Hematopoietic multipotent progenitor cell treated with erythropoietin and hydrocortisone succinate and interleukin-3 and kit ligand, for 6 days (in vitro differentiated cells): ENCODE measurements at regions not wholly inside any gene's neighbourhood (a gene's known extent, or its start where the extent isn't known, plus 50 kb on each side); places are given as distances from the start of the nearest gene placed in this dataset.

Experiments
- DNase-seq: peaks from one replicate; pipeline ENCODE4 v3.0.0-alpha.2; 2015

- no peak for DNase-seq
Observed at GRCh38 chr6:43948527-43949485, 178.4 kb downstream of the MRPL14 start.

DNA sequence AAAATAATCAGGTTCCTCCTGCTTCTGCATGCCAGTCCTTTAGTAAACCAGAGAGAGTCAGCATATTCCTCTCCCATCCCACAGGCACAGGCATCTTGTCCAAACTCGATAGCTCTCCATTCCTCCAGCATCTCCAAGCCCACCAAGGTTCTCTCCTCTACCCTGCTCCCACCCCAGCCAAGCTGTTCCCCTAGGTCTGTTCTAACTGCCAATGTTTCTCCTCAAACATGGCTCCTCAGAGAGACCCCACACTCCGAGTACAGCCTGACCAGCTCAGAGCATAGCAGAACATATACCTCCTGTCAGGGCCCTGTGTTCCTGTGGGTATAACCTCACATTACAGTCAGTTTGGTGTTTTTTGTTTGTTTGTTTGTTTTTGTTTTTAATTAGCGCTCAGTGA, 177.8 kb downstream of the VEGFA start:
- DNase-seq = no peak

GRCh38 chr6:43946641-43947363, 176.8 kb downstream of the VEGFA start:
- DNase-seq = peak; percentile 96

DNA sequence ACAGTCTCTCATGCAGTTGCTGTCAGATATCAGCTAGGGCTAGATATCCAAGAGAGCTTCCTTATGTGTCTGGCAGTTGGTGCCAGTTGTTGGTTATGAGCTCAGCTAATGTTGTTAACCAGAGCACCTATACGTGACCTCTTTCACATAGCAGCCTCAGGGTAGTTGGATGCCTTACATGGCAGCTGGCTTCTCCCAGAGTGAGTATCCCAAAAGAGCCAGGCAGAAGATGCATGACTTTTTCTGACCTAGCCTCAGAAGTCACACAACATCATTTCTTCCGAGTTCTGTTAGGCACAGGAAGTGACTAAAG, 175.7 kb downstream of the VEGFA start:
- peak; percentile 33 for DNase-seq

GRCh38 chr6:43944908-43945767, 175.1 kb downstream of the VEGFA start:
- DNase-seq = peak; percentile 6

GRCh38 chr6:43943781-43944250, 173.8 kb downstream of the VEGFA start:
- DNase-seq = no peak

GRCh38 chr6:43943099-43943766, 173.2 kb downstream of the VEGFA start:
- DNase-seq = peak; percentile 6

GRCh38 chr6:43942616-43943015, 172.6 kb downstream of the VEGFA start:
- DNase-seq = no peak

- peak; percentile 16 for DNase-seq
Observed at GRCh38 chr6:43942011-43942442, 172.0 kb downstream of the VEGFA start.

DNA sequence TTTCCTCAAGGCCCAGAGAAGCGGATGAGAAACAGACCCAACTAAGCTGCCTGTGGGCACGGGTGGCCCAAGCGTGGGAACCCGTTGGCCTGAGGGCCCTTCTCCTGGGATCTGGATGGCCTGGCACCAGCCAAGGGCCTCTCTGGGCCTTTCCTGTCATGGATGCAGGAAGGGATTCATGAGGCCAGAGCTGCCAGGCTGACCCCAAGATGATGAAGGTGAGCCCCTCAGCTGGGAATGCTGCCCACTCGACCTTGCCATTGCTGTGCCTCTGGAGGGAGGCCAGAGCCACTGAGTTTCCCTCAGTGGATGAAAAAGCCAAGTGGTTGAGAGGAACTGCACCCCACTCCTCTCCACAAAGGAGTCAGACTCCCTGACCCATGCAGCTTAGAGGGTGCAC, 171.2 kb downstream of the VEGFA start:
- no peak for DNase-seq

DNA sequence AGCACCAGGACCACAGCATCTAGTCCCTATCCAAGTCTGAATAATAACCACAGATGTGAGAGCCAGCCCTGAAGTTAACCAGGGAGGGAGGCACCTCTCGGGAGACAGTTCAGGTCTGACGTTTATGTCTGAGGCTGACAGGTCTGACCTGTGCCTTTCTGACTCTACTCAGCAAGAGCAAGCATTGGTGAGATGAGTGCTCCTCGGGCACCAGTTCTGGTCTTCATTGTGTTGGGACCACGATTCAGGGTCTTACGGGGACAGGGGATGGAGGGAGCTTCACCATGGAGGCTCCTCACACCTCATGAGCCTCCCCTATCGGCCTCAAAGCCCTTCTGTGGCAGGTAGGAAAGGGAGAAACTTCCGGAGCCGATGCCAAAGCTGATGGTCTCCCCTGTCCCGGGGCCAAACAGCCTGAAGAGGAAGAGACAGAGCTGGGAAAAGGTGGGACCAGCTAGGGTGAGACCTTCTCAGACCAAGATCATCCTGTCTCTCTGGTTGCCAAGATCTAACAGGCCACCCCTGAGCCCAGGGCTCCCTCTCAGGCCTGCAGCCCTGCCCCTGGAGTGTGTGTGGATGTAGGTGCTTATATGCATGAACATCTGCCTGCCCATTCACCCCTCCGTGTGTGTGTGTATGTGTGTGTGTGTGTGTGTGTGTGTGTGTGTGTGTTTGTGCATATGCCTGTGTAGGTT, 170.5 kb downstream of the VEGFA start:
- DNase-seq = peak; percentile 6

GRCh38 chr6:43940071-43940392, 170.0 kb downstream of the VEGFA start:
- DNase-seq = no peak

DNA sequence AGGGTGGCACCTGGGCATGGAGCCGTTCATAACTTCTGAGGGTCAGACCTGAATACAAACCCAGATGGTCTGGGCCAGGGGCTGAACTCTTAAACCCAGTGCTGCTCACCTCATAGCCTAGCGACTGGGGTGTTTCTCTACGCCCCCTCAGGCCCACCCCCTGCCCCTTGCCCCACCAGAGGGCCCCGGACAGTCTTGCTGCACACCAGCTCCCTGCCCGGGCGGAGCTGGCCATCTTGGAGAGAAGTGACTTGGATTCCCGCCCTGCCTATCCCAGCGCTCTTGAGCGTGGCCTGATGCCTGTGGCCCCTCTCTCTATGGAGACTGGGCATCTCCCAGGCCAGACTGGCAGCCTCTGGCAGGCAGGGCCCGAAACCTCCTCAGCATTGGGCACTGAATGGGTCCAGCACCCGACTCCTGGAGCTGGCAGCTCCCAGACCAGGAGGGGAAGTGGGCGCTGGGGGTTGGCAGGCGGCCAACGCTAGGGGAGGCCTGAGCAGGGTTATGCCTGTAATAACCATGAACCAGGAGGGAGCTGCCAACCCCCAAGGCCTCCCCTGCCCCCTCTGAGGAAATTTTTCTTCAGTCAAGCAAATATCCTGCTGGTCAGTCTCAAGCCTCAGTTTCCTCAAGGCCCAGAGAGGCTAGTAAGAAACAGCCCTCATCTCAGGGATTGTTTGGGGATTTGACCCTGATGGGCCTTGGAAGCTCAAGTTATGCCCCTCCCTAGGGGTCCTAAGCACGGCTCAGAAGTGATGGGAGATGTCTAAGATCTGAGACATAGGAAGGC, 169.5 kb downstream of the VEGFA start:
- peak; percentile 60 for DNase-seq

DNA sequence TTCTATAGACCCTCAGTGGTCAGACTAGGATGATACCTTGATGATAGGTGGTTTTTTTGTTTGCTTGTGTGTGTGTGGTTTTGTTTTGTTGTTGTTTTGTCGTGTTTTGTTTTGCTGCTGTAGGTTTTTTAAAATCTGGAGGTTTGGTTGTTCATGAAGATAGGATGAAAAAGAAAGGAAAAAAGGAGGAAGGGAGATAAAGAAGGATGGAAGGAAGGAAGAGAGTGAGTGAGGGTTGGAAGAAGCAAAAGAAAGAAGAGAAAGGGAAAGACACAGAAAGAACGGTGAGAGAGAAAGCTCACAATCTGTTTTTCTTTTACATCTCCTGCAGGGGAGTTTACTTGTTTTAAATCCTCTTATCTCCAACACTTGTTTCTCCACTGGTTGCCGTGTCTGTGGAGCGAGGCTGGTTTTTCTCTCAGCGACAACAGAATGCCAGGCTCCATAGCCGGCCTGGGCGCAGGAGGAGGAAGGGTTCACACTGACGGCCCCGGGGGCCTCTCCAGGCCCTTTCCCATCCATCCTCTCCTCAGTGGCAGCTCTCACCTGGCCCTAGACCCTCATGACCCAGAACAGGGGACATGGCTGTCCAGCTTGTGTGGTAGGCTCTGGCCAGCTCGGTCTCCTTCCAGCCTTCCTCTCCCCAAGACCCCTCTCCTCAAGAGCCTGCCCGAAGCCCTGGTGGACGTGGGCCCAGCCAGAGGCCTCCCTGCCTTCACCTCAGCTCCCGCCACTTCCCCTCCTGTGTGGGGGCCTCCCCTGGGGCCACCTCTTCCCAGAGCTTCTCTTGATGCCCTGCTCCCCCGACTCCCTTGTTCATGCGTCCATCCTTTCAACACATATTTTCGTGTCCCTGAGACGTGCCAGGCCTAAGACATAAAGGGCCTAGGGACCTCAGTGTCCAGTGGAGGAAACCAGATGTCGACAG, 168.4 kb downstream of the VEGFA start:
- peak; percentile 13 for DNase-seq

DNA sequence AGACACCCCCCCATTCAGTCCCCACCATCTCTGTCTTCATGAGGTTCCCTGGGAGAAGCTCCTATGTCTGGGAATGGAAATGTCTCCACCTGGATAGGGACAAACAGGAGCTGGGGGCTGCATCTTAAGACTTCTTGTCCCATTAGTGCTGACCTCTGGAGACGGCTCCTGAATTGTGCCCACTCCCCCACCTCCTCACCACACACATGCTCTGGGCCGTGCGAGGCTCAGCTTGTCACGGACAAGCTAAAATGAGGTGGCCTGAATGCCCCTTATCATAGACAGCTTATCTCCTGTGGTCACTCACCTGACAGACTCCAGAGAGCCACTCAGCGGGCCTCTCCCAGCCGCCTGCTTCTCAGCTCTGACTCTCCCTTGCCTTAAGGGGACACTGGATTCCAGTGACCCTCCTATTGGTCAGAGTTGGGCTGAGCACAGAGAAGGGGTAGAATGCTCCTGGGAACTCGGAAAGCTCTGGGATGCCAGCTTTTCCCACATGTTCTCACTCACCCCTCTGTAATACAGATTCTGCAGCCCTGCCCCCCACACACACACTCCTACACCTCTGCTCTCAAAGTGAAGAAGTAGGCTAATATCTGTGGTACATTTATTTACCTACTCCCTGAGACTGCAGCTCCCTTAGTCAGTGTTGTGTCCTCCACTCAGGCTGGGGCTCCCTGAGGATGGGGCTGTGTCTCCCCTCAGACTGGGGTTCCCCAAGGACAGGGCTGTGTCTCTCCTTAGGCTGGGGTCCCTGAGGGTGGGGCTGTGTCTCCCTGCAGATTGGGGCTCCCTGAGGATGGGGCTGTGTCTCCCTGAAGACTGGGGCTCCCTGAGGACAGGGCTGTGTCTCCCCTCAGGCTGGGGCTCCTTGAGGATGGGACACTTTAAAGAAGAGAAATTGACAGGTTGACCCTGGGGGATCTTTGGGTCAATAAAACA, 167.5 kb downstream of the VEGFA start:
- DNase-seq = no peak

GRCh38 chr6:43936476-43936875, 166.5 kb downstream of the VEGFA start:
- DNase-seq = no peak

DNA sequence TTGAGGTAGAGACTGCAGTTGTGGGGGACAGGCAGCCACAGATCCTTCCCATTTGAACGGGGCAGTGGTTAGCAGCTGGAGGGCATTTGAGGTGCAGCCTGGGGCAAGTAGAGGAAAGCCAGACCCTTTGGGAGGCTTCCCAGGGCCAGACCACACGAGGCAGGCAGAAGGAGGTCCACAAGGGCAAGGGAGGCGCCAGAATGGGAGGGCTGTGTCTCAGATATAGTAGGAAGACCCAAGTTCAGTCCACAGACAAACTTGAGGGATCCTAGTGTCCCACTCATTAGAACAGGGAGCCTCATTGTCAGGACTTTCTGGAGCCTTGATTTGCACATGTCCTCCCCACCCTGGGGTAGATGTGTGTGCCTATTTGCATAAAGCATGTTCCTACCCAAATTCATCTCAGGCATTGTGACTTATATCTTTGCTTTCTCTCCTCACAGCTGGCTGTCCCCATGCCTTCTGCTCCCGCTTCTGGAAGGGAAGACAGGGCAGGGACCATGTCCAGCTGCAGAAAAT, 166.0 kb downstream of the VEGFA start:
- DNase-seq = no peak

GRCh38 chr6:43934803-43935602, 165.0 kb downstream of the VEGFA start:
- DNase-seq = no peak
